ENCODE measurements at regions not wholly inside any gene's neighbourhood (a gene's known extent, or its start where the extent isn't known, plus 50 kb on each side); places are given as distances from the start of the nearest gene placed in this dataset.

GRCh38 chr4:120352739-120353138 is 286.1 kb upstream of the MAD2L1 start:
- no peaks in the 10 kb centered on the region for H3K36me3 ChIP-seq (ENCODE audit: insufficient read depth, insufficient read length, low read length)
- DNase-seq (ENCODE audit: low read depth, low spot score), result no peak
- H3K9ac ChIP-seq (ENCODE audit: insufficient read length, low read depth), result no peak overlapping the region
- no peaks in the 10 kb centered on the region for H3K4me1 ChIP-seq (ENCODE audit: insufficient read depth, insufficient read length)
- H3K9me3 ChIP-seq (ENCODE audit: insufficient read depth, low read length), result no peaks in the 10 kb centered on the region
- H3K27me3 ChIP-seq (ENCODE audit: insufficient read depth, insufficient read length), result no peaks in the 10 kb centered on the region
- TF ChIP-seq YY1 (IDR thresholded peaks at IDR 0.05; ENCODE audit: insufficient read depth, insufficient read length) (no peak), SUZ12 (IDR thresholded peaks at IDR 0.05; ENCODE audit: extremely low read depth, insufficient read depth, insufficient read length) (no peak), ZNF274 (IDR thresholded peaks at IDR 0.05; ENCODE audit: low read depth, low read length) (no peak)
- H3K4me3 ChIP-seq (ENCODE audit: insufficient read length, low read depth), result no peak overlapping the region

DNA sequence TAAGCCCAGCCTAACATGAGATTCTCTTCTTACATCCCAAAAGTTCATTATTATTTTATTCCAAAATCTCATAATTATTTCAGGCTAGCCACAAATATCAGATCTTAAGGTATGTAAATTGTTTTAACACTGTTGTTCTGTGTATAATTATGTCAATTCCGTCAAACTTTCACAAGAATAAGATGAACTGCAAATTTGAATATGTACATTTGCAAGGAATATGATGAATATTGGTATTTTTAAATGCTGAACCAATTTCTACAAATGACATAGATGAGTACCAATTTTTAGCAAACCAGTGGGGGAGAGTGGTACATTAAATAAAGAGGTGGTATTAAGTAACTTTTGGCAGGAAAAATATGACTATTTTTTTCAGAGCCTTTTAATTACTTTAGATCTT is 282.3 kb upstream of the MAD2L1 start:
- TF ChIP-seq ZNF274 (IDR thresholded peaks at IDR 0.05; ENCODE audit: low read depth, low read length) (no peak), YY1 (IDR thresholded peaks at IDR 0.05; ENCODE audit: insufficient read depth, insufficient read length) (no peak), SUZ12 (IDR thresholded peaks at IDR 0.05; ENCODE audit: extremely low read depth, insufficient read depth, insufficient read length) (no peak)

DNA sequence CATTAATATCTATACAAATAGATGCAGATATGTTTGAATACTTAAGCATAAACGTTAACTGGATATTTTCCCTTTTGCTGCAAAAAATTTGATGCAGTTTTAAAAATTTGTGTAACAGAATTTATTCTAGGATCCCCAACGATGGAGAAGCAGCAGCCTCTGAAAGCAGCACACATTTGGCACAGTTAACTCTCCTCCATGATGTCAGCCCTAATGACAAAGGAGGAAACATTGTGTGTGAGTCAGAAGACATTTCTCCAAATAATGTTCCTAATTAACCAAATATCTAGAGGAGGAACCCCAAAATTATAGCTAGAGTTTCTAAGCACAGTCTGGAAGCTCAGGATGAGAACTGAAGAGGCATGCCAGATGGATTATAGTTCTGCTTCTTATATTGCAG is 281.9 kb upstream of the MAD2L1 start:
- no peaks in the 10 kb centered on the region for H3K9me3 ChIP-seq (ENCODE audit: insufficient read depth, low read length)
- no peak for TF ChIP-seq SUZ12 (IDR thresholded peaks at IDR 0.05; ENCODE audit: extremely low read depth, insufficient read depth, insufficient read length)
- no peak for TF ChIP-seq YY1 (IDR thresholded peaks at IDR 0.05; ENCODE audit: insufficient read depth, insufficient read length)
- TF ChIP-seq ZNF274 (IDR thresholded peaks at IDR 0.05; ENCODE audit: low read depth, low read length), result no peak
- no peak overlapping the region for H3K4me3 ChIP-seq (ENCODE audit: insufficient read length, low read depth)
- no peaks in the 10 kb centered on the region for H3K36me3 ChIP-seq (ENCODE audit: insufficient read depth, insufficient read length, low read length)
- H3K9ac ChIP-seq (ENCODE audit: insufficient read length, low read depth), result no peak overlapping the region
- H3K4me1 ChIP-seq (ENCODE audit: insufficient read depth, insufficient read length), result no peaks in the 10 kb centered on the region
- no peaks in the 10 kb centered on the region for H3K27me3 ChIP-seq (ENCODE audit: insufficient read depth, insufficient read length)
- no peak for DNase-seq (ENCODE audit: low read depth, low spot score)

More for the DNA sequence above, 282.3 kb upstream of the MAD2L1 start:
- H3K4me3 ChIP-seq (ENCODE audit: insufficient read length, low read depth), result no peak overlapping the region
- no peaks in the 10 kb centered on the region for H3K9me3 ChIP-seq (ENCODE audit: insufficient read depth, low read length)
- H3K27me3 ChIP-seq (ENCODE audit: insufficient read depth, insufficient read length), result no peaks in the 10 kb centered on the region
- H3K9ac ChIP-seq (ENCODE audit: insufficient read length, low read depth), result no peak overlapping the region
- H3K36me3 ChIP-seq (ENCODE audit: insufficient read depth, insufficient read length, low read length), result no peaks in the 10 kb centered on the region
- H3K4me1 ChIP-seq (ENCODE audit: insufficient read depth, insufficient read length), result no peaks in the 10 kb centered on the region
- DNase-seq (ENCODE audit: low read depth, low spot score), result no peak

- Histone ChIP-seq H3K4me3 (ENCODE audit: insufficient read length, low read depth) (no peak overlapping the region), H3K9me3 (ENCODE audit: insufficient read depth, low read length) (no peaks in the 10 kb centered on the region), H3K36me3 (ENCODE audit: insufficient read depth, insufficient read length, low read length) (no peaks in the 10 kb centered on the region), H3K27me3 (ENCODE audit: insufficient read depth, insufficient read length) (no peaks in the 10 kb centered on the region), H3K9ac (ENCODE audit: insufficient read length, low read depth) (no peak overlapping the region), H3K4me1 (ENCODE audit: insufficient read depth, insufficient read length) (no peaks in the 10 kb centered on the region)
- TF ChIP-seq YY1 (IDR thresholded peaks at IDR 0.05; ENCODE audit: insufficient read depth, insufficient read length), result no peak
- no peak for TF ChIP-seq ZNF274 (IDR thresholded peaks at IDR 0.05; ENCODE audit: low read depth, low read length)
- TF ChIP-seq SUZ12 (IDR thresholded peaks at IDR 0.05; ENCODE audit: extremely low read depth, insufficient read depth, insufficient read length), result no peak
- DNase-seq (ENCODE audit: low read depth, low spot score), result no peak
Observed at GRCh38 chr4:120331486-120332370, 265.1 kb upstream of the MAD2L1 start.

GRCh38 chr4:120329386-120329785 is 262.7 kb upstream of the MAD2L1 start:
- Histone ChIP-seq H3K9me3 (ENCODE audit: insufficient read depth, low read length) (no peaks in the 10 kb centered on the region), H3K36me3 (ENCODE audit: insufficient read depth, insufficient read length, low read length) (no peaks in the 10 kb centered on the region), H3K4me1 (ENCODE audit: insufficient read depth, insufficient read length) (no peaks in the 10 kb centered on the region), H3K27me3 (ENCODE audit: insufficient read depth, insufficient read length) (no peaks in the 10 kb centered on the region), H3K9ac (ENCODE audit: insufficient read length, low read depth) (no peak overlapping the region), H3K4me3 (ENCODE audit: insufficient read length, low read depth) (no peak overlapping the region)
- DNase-seq (ENCODE audit: low read depth, low spot score), result no peak
- TF ChIP-seq ZNF274 (IDR thresholded peaks at IDR 0.05; ENCODE audit: low read depth, low read length) (no peak), YY1 (IDR thresholded peaks at IDR 0.05; ENCODE audit: insufficient read depth, insufficient read length) (no peak), SUZ12 (IDR thresholded peaks at IDR 0.05; ENCODE audit: extremely low read depth, insufficient read depth, insufficient read length) (no peak)

DNA sequence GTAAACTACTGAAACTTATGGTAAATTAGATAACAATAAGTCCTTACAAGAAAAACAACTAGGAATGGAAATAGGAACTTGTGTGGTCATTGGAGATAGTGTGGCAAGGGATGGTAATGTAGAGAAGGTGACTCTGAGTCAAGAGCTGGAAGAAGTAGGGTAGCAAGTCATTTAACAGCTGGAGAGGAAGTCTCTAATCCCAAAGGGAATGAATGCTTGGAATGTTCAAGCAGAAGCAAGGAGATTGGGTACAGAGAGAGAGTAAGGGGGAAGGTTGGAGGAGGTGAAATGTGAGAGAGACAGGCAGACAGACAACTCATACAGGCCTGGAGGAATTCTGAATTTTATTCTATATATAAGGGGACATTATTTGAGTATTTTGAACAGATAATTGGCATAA is 260.6 kb upstream of the MAD2L1 start:
- TF ChIP-seq SUZ12 (IDR thresholded peaks at IDR 0.05; ENCODE audit: extremely low read depth, insufficient read depth, insufficient read length), result no peak
- TF ChIP-seq YY1 (IDR thresholded peaks at IDR 0.05; ENCODE audit: insufficient read depth, insufficient read length), result no peak
- no peak for TF ChIP-seq ZNF274 (IDR thresholded peaks at IDR 0.05; ENCODE audit: low read depth, low read length)
- Histone ChIP-seq H3K9me3 (ENCODE audit: insufficient read depth, low read length) (no peaks in the 10 kb centered on the region), H3K9ac (ENCODE audit: insufficient read length, low read depth) (no peak overlapping the region), H3K27me3 (ENCODE audit: insufficient read depth, insufficient read length) (no peaks in the 10 kb centered on the region), H3K36me3 (ENCODE audit: insufficient read depth, insufficient read length, low read length) (no peaks in the 10 kb centered on the region), H3K4me3 (ENCODE audit: insufficient read length, low read depth) (no peak overlapping the region), H3K4me1 (ENCODE audit: insufficient read depth, insufficient read length) (no peaks in the 10 kb centered on the region)
- DNase-seq (ENCODE audit: low read depth, low spot score), result peak; percentile 27

DNA sequence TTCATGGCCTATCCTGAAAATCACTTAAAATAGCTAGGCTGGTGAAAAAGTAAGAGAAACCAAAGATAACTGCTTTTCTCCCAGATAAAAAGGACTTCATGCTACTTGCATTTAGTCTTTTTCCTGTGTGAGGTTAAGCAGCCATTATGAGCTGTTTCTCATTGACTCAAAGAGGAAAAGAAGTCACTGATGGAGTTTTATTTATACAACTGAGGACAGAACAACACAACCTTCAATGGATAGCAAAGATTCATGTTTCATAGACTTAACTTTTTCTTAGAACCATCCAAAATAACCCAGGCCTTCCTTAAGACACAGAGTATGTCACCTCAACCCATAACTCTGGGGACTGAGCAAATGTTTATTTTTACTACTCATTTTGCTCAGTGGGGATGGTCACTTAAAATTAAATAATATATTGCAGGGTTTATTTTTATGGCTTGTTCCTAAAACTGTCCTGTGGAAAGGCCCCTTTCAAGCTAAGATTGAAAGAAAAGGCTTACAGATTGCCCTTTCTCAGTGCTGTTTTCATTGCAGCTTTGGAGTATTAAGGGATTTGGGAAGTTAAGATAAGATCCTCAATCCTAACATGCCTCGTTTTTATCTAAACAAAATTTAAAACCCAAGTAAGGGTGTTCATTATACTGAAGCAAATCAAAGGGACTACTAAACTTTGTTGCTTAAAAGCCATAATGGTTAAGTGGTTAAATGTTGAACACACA is 252.6 kb upstream of the MAD2L1 start:
- H3K4me3 ChIP-seq (ENCODE audit: insufficient read length, low read depth), result no peak overlapping the region
- no peak overlapping the region for H3K9ac ChIP-seq (ENCODE audit: insufficient read length, low read depth)
- TF ChIP-seq SUZ12 (IDR thresholded peaks at IDR 0.05; ENCODE audit: extremely low read depth, insufficient read depth, insufficient read length) (no peak), ZNF274 (IDR thresholded peaks at IDR 0.05; ENCODE audit: low read depth, low read length) (no peak), YY1 (IDR thresholded peaks at IDR 0.05; ENCODE audit: insufficient read depth, insufficient read length) (no peak)
- DNase-seq (ENCODE audit: low read depth, low spot score), result no peak
- H3K4me1 ChIP-seq (ENCODE audit: insufficient read depth, insufficient read length), result no peaks in the 10 kb centered on the region
- H3K27me3 ChIP-seq (ENCODE audit: insufficient read depth, insufficient read length), result no peaks in the 10 kb centered on the region
- H3K36me3 ChIP-seq (ENCODE audit: insufficient read depth, insufficient read length, low read length), result no peaks in the 10 kb centered on the region
- H3K9me3 ChIP-seq (ENCODE audit: insufficient read depth, low read length), result no peaks in the 10 kb centered on the region
